SK-N-SH (cell line): ENCODE measurements at regions not wholly inside any gene's neighbourhood (a gene's known extent, or its start where the extent isn't known, plus 50 kb on each side); places are given as distances from the start of the nearest gene placed in this dataset.

ENCODE experiments used
- CTCF ChIA-PET: fragments of 300-600, 350-600 bp; formaldehyde crosslinking; extraction: SDS; loops from one replicate; lab custom pipeline; 2021; lab: Yijun Ruan, JAX
- POLR2A ChIA-PET: fragments of 350-600 bp; sonication (Branson Sonifier 250); formaldehyde crosslinking; extraction: SDS; loops from one replicate; lab custom pipeline; 2020; ENCODE audit warnings: antibody characterized with exemption, inconsistent platforms; lab: Yijun Ruan, JAX
- DNase-seq: peaks from one replicate; pipeline ENCODE4 v3.0.0; 2012
- H2AFZ ChIP-seq: fragments of 200-600 bp; sonication (generic); 2 replicates; pipeline ENCODE4 v1.8.1; 2016; ENCODE audit warnings: antibody characterized with exemption, mild to moderate bottlenecking, low read depth
- H3F3A ChIP-seq: fragments of 200-600 bp; sonication (generic); replicated peaks from 2 replicates; pipeline ENCODE3; 2016; ENCODE audit warnings: antibody characterized with exemption, mild to moderate bottlenecking; ENCODE audit not compliant: insufficient read depth
- H3K27ac ChIP-seq, 2 experiments: fragments of 200-500 bp in 1 of 2; fragments of 200-600 bp in 1 of 2; sonication (Bioruptor generic) in 1 of 2; sonication (generic), shearing (Covaris generic) in 1 of 2; 2 replicates each; pipeline versions ENCODE4 v1.5.1 to v1.6.1; 2014 to 2016; ENCODE audit warnings: low read depth in 2 of 2, inconsistent platforms in 1 of 2, low read length in 1 of 2, mild to moderate bottlenecking in 1 of 2, mixed read lengths in 1 of 2
- H3K27me3 ChIP-seq: fragments of 200-600 bp; sonication (generic), shearing (Covaris generic); 2 replicates; pipeline ENCODE4 v1.6.1; 2016; ENCODE audit warnings: mixed run types; ENCODE audit not compliant: insufficient read depth
- H3K36me3 ChIP-seq, 2 experiments: fragments of 200-500 bp in 1 of 2; fragments of 200-600 bp in 1 of 2; sonication (Bioruptor generic) in 1 of 2; sonication (generic) in 1 of 2; replicated peaks in 1 of 2; 2 replicates each; pipeline versions ENCODE3 to v1.5.1; 2014 to 2016; ENCODE audit warnings: low read length in 1 of 2, mild to moderate bottlenecking in 1 of 2; ENCODE audit not compliant: insufficient read depth in 2 of 2, control insufficient read depth in 1 of 2
- H3K4me1 ChIP-seq, 2 experiments: fragments of 200-500 bp in 1 of 2; fragments of 200-600 bp in 1 of 2; sonication (Bioruptor generic) in 1 of 2; sonication (generic), shearing (Covaris generic) in 1 of 2; 2 replicates each; pipeline versions ENCODE4 v1.5.1 to v1.6.1; 2014 to 2016; ENCODE audit warnings: low read depth in 1 of 2, low read length in 1 of 2, mixed run types in 1 of 2; ENCODE audit not compliant: insufficient read depth in 2 of 2, control insufficient read depth in 1 of 2
- H3K4me2 ChIP-seq: fragments of 200-600 bp; sonication (generic), shearing (Covaris generic); 2 replicates; pipeline ENCODE4 v1.6.1; 2017; ENCODE audit warnings: mixed run types
- H3K4me3 ChIP-seq, 2 experiments: fragments of 200-500 bp in 1 of 2; fragments of 200-600 bp in 1 of 2; sonication (Bioruptor generic) in 1 of 2; sonication (generic), shearing (Covaris generic) in 1 of 2; 2 replicates each; pipeline versions ENCODE4 v1.5.1 to v1.8.1; 2014 to 2016; ENCODE audit warnings: low read depth in 2 of 2, inconsistent platforms in 1 of 2, low read length in 1 of 2, mild to moderate bottlenecking in 1 of 2, mixed read lengths in 1 of 2, moderate library complexity in 1 of 2
- H3K79me2 ChIP-seq: fragments of 200-600 bp; sonication (generic); 2 replicates; pipeline ENCODE4 v1.8.1; 2017; ENCODE audit warnings: mild to moderate bottlenecking; ENCODE audit not compliant: insufficient read depth
- H3K9ac ChIP-seq: fragments of 200-600 bp; sonication (generic); 2 replicates; pipeline ENCODE4 v1.6.1; 2017; ENCODE audit warnings: mixed run types
- H3K9me2 ChIP-seq: fragments of 200-600 bp; sonication (generic); 2 replicates; pipeline ENCODE4 v1.6.1; 2017; ENCODE audit warnings: mixed run types
- H3K9me3 ChIP-seq: fragments of 200-600 bp; sonication (generic); 2 replicates; pipeline ENCODE4 v1.6.1; 2017; ENCODE audit warnings: mixed run types, mild to moderate bottlenecking, moderate library complexity
- H4K20me1 ChIP-seq: fragments of 200-600 bp; sonication (generic); 2 replicates; pipeline ENCODE4 v1.6.1; 2017; ENCODE audit warnings: mild to moderate bottlenecking, mixed run types; ENCODE audit not compliant: insufficient read depth
- EZH2phosphoT487 ChIP-seq: fragments of 200-600 bp; sonication (generic); IDR thresholded peaks from 2 replicates; pipeline ENCODE4 v1.6.1; 2017; ENCODE audit warnings: low read depth, mixed run types, mild to moderate bottlenecking, antibody characterized with exemption, moderate library complexity, borderline replicate concordance
- FOSL2 ChIP-seq: IDR thresholded peaks from 2 replicates; pipeline ENCODE4 v1.4.0; 2012; ENCODE audit warnings: low read depth, mild to moderate bottlenecking, moderate library complexity, borderline replicate concordance
- FOXJ3 ChIP-seq: sonication (generic); formaldehyde crosslinking; IDR thresholded peaks from 2 replicates; pipeline ENCODE4 v1.5.1; 2020; ENCODE audit warnings: mild to moderate bottlenecking, missing genetic modification reagents
- FOXM1 ChIP-seq: IDR thresholded peaks from 2 replicates; pipeline ENCODE4 v1.4.0; 2012; ENCODE audit warnings: low read depth, mild to moderate bottlenecking
- GABPA ChIP-seq: IDR thresholded peaks from 2 replicates; pipeline ENCODE4 v1.4.0; 2012; ENCODE audit warnings: low read depth, mild to moderate bottlenecking
- IRF3 ChIP-seq: fragments of 150-350 bp; IDR thresholded peaks from 2 replicates; pipeline ENCODE4 v1.6.1; 2016; ENCODE audit warnings: mild to moderate bottlenecking, low read depth, low read length
- MAX ChIP-seq: IDR thresholded peaks from 2 replicates; pipeline ENCODE4 v1.4.0; 2012; ENCODE audit warnings: low read depth
- MEF2A ChIP-seq: IDR thresholded peaks from 2 replicates; pipeline ENCODE4 v1.4.0; 2012; ENCODE audit warnings: low read depth, borderline replicate concordance
- NRF1 ChIP-seq: IDR thresholded peaks from 2 replicates; pipeline ENCODE4 v1.6.1; 2012; ENCODE audit warnings: low read depth, mild to moderate bottlenecking, low read length
- PBX3 ChIP-seq: IDR thresholded peaks from 2 replicates; pipeline ENCODE4; 2012
- RFX5 ChIP-seq: IDR thresholded peaks from 2 replicates; pipeline ENCODE4 v1.6.1; 2012; ENCODE audit warnings: mild to moderate bottlenecking, improper control_type of control experiment, low read length
- RXRA ChIP-seq: IDR thresholded peaks from 2 replicates; pipeline ENCODE4 v1.4.0; 2012; ENCODE audit warnings: low read depth, mild to moderate bottlenecking, borderline replicate concordance
- SIN3A ChIP-seq: IDR thresholded peaks from 2 replicates; pipeline ENCODE4 v1.6.1; 2012; ENCODE audit warnings: low read depth, mild to moderate bottlenecking, low read length, moderate library complexity, borderline replicate concordance
- SMC3 ChIP-seq: IDR thresholded peaks from 2 replicates; pipeline ENCODE4 v1.6.1; 2012; ENCODE audit warnings: low read depth, low read length, improper control_type of control experiment
- YY1 ChIP-seq: IDR thresholded peaks from 2 replicates; pipeline ENCODE4 v1.4.0; 2012; ENCODE audit warnings: low read depth, mild to moderate bottlenecking
- WGBS: methylation state at CpG from one replicate; pipeline ENCODE4 v1.1.6; 2017; ENCODE audit warnings: low lambda C conversion rate; 5-methylcytosine and 5-hydroxymethylcytosine counted together

GRCh38 chr11:41963406-41963805 lies 504.0 kb upstream of the LRRC4C start:
- no peak overlapping the region for H3K27ac ChIP-seq
- H3K27me3 ChIP-seq, result no peaks in the 10 kb centered on the region
- no peak for DNase-seq
- no peak overlapping the region for H3K4me3 ChIP-seq
- WGBS, result 9% methylated on average over 1 of the region's 1 CpG
- no peak overlapping the region for H2AFZ ChIP-seq
- H3K9me2 ChIP-seq, result no peaks in the 10 kb centered on the region
- H3K4me2 ChIP-seq, result no peak overlapping the region
- no peak overlapping the region for H3K9ac ChIP-seq
- no peaks in the 10 kb centered on the region for H3K4me1 ChIP-seq
- TF ChIP-seq FOXM1, result no peak
- TF ChIP-seq FOXJ3 (CRISPR knock-in tag), result no peak
- no peak for TF ChIP-seq FOSL2
- TF ChIP-seq MEF2A, result no peak
- no peak for TF ChIP-seq EZH2phosphoT487
- no peak for TF ChIP-seq RXRA
- no peak for TF ChIP-seq MAX
- no peak for TF ChIP-seq GABPA
- no peak for TF ChIP-seq RFX5
- TF ChIP-seq NRF1, result no peak
- TF ChIP-seq SMC3, result no peak
- no peak for TF ChIP-seq SIN3A
- no peak for TF ChIP-seq IRF3
- TF ChIP-seq PBX3, result no peak
- H4K20me1 ChIP-seq, result no peaks in the 10 kb centered on the region
- H3F3A ChIP-seq, result no peaks in the 10 kb centered on the region
- H3K36me3 ChIP-seq, result no peaks in the 10 kb centered on the region
- ChIA-PET CTCF (no interaction called here), POLR2A (no interaction called here)
- no peaks in the 10 kb centered on the region for H3K79me2 ChIP-seq
- no peaks in the 10 kb centered on the region for H3K9me3 ChIP-seq

- Histone ChIP-seq H3K4me1 (no peaks in the 10 kb centered on the region), H2AFZ (no peak overlapping the region), H3K9me2 (0 out of 2 replicates have a peak, but pooled peaks cover 3% of the 10 kb centered on the region), H3F3A (no peaks in the 10 kb centered on the region), H3K9ac (no peak overlapping the region), H3K27me3 (no peaks in the 10 kb centered on the region), H3K27ac (no peak overlapping the region), H3K79me2 (no peaks in the 10 kb centered on the region), H3K4me3 (no peak overlapping the region), H3K4me2 (no peak overlapping the region), H3K36me3 (no peaks in the 10 kb centered on the region), H4K20me1 (no peaks in the 10 kb centered on the region), H3K9me3 (0 out of 2 replicates have a peak, but pooled peaks cover 5% of the 10 kb centered on the region)
- WGBS, result 64% methylated on average over 1 of the region's 1 CpG
- POLR2A ChIA-PET, result no interaction called here
- TF ChIP-seq GABPA (no peak), YY1 (no peak), FOSL2 (no peak)
- CTCF ChIA-PET, result no interaction called here
- DNase-seq, result no peak
These were observed 511.2 kb upstream of the LRRC4C start for GRCh38 chr11:41970681-41971080.
